DOHH2 (cell line): ENCODE measurements at regions not wholly inside any gene's neighbourhood (a gene's known extent, or its start where the extent isn't known, plus 50 kb on each side); places are given as distances from the start of the nearest gene placed in this dataset.

ENCODE experiments used
- H3F3A ChIP-seq: fragments of 200-600 bp; sonication (generic), shearing (Covaris generic); 2 replicates; pipeline ENCODE4 v1.6.0; 2016; ENCODE audit warnings: antibody characterized with exemption, mild to moderate bottlenecking; ENCODE audit not compliant: control insufficient read depth, insufficient read depth
- H3K27ac ChIP-seq: fragments of 200-600 bp; sonication (generic); 2 replicates; pipeline ENCODE4 v1.5.1; 2014; ENCODE audit warnings: low read depth, mild to moderate bottlenecking, low read length, moderate library complexity
- H3K27me3 ChIP-seq: fragments of 200-600 bp; sonication (generic); 2 replicates; pipeline ENCODE4 v1.6.1; 2014; ENCODE audit warnings: mild to moderate bottlenecking, low read length, mixed read lengths; ENCODE audit not compliant: control insufficient read depth
- H3K36me3 ChIP-seq: fragments of 200-600 bp; sonication (generic); 2 replicates; pipeline ENCODE4 v1.6.1; 2014; ENCODE audit warnings: mild to moderate bottlenecking, low read length, moderate library complexity, mixed read lengths; ENCODE audit not compliant: control insufficient read depth
- H3K4me1 ChIP-seq: fragments of 200-600 bp; sonication (generic); 2 replicates; pipeline ENCODE4 v1.6.1; 2014; ENCODE audit warnings: mild to moderate bottlenecking, low read length, mixed read lengths; ENCODE audit not compliant: control insufficient read depth
- H3K4me2 ChIP-seq: fragments of 200-600 bp; sonication (generic); 2 replicates; pipeline ENCODE4 v1.6.0; 2014; ENCODE audit warnings: mild to moderate bottlenecking, low read length, moderate library complexity
- H3K4me3 ChIP-seq: fragments of 200-600 bp; sonication (generic); 2 replicates; pipeline ENCODE4 v1.5.1; 2014; ENCODE audit warnings: mild to moderate bottlenecking, low read length, mixed read lengths
- H3K79me2 ChIP-seq: fragments of 200-600 bp; sonication (generic); 2 replicates; pipeline ENCODE4 v1.6.1; 2014; ENCODE audit warnings: mild to moderate bottlenecking, low read length, mixed read lengths; ENCODE audit not compliant: control insufficient read depth
- H3K9me2 ChIP-seq: fragments of 200-600 bp; sonication (generic); replicated peaks from 2 replicates; pipeline ENCODE4 v1.6.1; 2014; ENCODE audit warnings: mild to moderate bottlenecking, low read length, mixed read lengths; ENCODE audit not compliant: control insufficient read depth
- H3K9me3 ChIP-seq: fragments of 200-600 bp; sonication (generic); 2 replicates; pipeline ENCODE4 v1.6.1; 2014; ENCODE audit warnings: antibody characterized with exemption, low read length, mixed read lengths; ENCODE audit not compliant: control insufficient read depth, insufficient read depth
- H4K20me1 ChIP-seq: fragments of 200-600 bp; sonication (generic); 2 replicates; pipeline ENCODE4 v1.6.0; 2014; ENCODE audit warnings: low read depth, mild to moderate bottlenecking, antibody characterized with exemption, low read length, moderate library complexity; ENCODE audit not compliant: control insufficient read depth, insufficient read depth
- EZH2phosphoT487 ChIP-seq: fragments of 200-600 bp; sonication (generic); IDR thresholded peaks from 2 replicates; pipeline ENCODE4 v1.6.1; 2017; ENCODE audit warnings: borderline replicate concordance, mild to moderate bottlenecking, antibody characterized with exemption, low read length, moderate library complexity, mixed read lengths
- TF ChIP-seq, protein P1 (sequence below): fragments of 200-600 bp; sonication (generic); IDR thresholded peaks from one replicate; pipeline ENCODE4 v1.5.1; 2014; ENCODE audit warnings: antibody characterized with exemption, mild to moderate bottlenecking, low read depth, low read length; ENCODE audit not compliant: poor library complexity, severe bottlenecking

DNA sequence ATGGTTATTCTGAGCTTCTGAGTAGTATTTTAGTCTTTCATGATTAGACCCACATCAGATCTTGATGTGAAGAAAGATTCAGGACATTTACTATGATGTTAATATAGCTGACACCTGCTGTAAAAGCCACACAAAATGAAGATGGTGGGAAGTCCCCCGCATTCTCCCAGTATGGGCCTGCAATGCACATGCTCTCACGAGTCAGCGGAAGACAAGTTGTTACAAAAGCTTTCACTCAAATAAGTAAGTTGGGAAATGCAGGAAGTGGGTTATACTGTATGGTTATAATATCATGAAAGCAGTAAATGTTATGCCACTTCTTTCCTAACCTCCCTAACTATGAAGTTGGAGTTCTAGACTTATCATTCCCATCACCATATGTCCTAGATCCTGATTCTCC is 171.9 kb downstream of the KLF5 start:
- TF ChIP-seq EZH2phosphoT487: no peak
- TF ChIP-seq, protein P1, sequence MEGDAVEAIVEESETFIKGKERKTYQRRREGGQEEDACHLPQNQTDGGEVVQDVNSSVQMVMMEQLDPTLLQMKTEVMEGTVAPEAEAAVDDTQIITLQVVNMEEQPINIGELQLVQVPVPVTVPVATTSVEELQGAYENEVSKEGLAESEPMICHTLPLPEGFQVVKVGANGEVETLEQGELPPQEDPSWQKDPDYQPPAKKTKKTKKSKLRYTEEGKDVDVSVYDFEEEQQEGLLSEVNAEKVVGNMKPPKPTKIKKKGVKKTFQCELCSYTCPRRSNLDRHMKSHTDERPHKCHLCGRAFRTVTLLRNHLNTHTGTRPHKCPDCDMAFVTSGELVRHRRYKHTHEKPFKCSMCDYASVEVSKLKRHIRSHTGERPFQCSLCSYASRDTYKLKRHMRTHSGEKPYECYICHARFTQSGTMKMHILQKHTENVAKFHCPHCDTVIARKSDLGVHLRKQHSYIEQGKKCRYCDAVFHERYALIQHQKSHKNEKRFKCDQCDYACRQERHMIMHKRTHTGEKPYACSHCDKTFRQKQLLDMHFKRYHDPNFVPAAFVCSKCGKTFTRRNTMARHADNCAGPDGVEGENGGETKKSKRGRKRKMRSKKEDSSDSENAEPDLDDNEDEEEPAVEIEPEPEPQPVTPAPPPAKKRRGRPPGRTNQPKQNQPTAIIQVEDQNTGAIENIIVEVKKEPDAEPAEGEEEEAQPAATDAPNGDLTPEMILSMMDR: no peak
- Histone ChIP-seq H3K27ac (no peak overlapping the region), H3K79me2 (no peaks in the 10 kb centered on the region), H3K4me3 (no peak overlapping the region), H4K20me1 (no peaks in the 10 kb centered on the region), H3K4me1 (no peaks in the 10 kb centered on the region), H3K9me3 (no peaks in the 10 kb centered on the region), H3F3A (no peaks in the 10 kb centered on the region), H3K4me2 (no peak overlapping the region), H3K27me3 (no peaks in the 10 kb centered on the region), H3K36me3 (no peaks in the 10 kb centered on the region), H3K9me2 (no peaks in the 10 kb centered on the region; the same call in 1 of the 2 replicates)

DNA sequence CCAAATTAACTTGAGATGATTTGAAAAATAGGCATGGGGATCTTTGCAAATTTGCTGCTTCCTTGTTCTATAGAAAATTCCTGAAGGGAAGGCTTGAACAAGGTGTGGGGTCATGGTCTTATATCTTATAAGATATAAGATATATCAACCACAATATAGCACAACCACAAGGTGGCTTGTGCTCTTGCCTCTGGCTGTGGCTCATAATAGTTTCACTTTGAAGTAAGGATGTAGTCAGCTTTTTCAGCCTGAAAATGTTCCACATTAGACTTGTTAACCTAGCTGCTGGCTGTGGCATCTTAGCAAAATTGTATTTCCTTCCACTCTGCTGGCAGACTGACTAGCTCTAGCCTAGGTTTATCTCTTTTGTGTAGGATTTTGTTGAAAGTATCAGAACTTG is 169.7 kb downstream of the KLF5 start:
- H3K4me1 ChIP-seq: no peaks in the 10 kb centered on the region
- no peaks in the 10 kb centered on the region for H3K27me3 ChIP-seq
- no peak overlapping the region for H3K27ac ChIP-seq
- no peaks in the 10 kb centered on the region for H3F3A ChIP-seq
- no peaks in the 10 kb centered on the region for H3K79me2 ChIP-seq
- TF ChIP-seq, protein P1: no peak
- TF ChIP-seq EZH2phosphoT487: no peak
- H3K36me3 ChIP-seq: no peaks in the 10 kb centered on the region
- H3K9me3 ChIP-seq: no peaks in the 10 kb centered on the region
- H3K4me3 ChIP-seq: no peak overlapping the region
- no peaks in the 10 kb centered on the region; the same call in 1 of the 2 replicates for H3K9me2 ChIP-seq
- no peak overlapping the region for H3K4me2 ChIP-seq
- no peaks in the 10 kb centered on the region for H4K20me1 ChIP-seq

DNA sequence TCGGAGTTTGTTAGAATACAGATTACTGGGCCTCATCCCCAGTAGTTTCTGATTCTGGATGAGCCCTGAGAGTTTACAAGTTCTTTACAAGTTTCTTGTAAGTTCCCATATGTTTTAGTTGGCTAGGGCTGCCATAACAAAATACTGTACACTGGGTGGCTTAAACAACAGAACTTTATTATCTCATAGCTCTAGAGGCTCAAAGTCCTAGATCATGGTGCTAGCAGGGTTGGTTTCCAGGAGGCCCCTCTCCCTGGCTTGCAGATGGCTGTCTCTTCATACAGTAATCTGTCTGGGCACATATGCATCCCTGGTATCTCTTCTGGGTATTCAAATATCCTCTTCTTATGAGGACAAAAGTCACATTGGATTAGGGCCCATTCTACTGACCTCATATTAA is 167.2 kb downstream of the KLF5 start:
- TF ChIP-seq, protein P1: no peak
- no peak for TF ChIP-seq EZH2phosphoT487
- Histone ChIP-seq H3K4me2 (no peak overlapping the region), H3K27ac (no peak overlapping the region)

DNA sequence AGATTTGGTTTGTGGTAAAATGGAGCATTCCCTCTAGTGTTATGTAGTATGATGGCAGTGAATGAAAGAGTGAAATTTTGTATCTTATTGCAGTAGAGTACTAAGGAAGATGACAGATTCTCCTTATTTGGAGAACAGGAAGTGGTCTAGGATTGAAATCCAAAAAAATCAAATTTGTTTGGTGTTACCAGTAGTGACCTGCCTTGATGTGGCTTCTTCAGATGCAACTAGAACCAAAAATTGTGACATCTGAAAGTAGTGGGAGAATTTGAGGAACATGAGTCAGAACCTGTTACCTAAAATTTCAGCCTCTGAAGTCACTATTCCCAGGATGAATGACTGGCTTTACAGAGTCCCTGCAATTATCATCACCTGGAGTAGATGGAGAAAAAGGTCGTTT is 165.9 kb downstream of the KLF5 start:
- H3K79me2 ChIP-seq: no peaks in the 10 kb centered on the region
- no peak overlapping the region for H3K27ac ChIP-seq
- no peaks in the 10 kb centered on the region for H3K27me3 ChIP-seq
- no peaks in the 10 kb centered on the region for H3K4me1 ChIP-seq
- no peaks in the 10 kb centered on the region for H3K36me3 ChIP-seq
- no peak for TF ChIP-seq EZH2phosphoT487
- TF ChIP-seq, protein P1: no peak
- H3K4me3 ChIP-seq: no peak overlapping the region
- H3F3A ChIP-seq: no peaks in the 10 kb centered on the region
- no peaks in the 10 kb centered on the region for H3K9me2 ChIP-seq
- H3K4me2 ChIP-seq: no peak overlapping the region
- H4K20me1 ChIP-seq: no peaks in the 10 kb centered on the region
- no peaks in the 10 kb centered on the region for H3K9me3 ChIP-seq

More for the DNA sequence above, 167.2 kb downstream of the KLF5 start:
- Histone ChIP-seq H3K79me2 (no peaks in the 10 kb centered on the region), H3K36me3 (no peaks in the 10 kb centered on the region), H3K27me3 (no peaks in the 10 kb centered on the region), H3F3A (no peaks in the 10 kb centered on the region), H3K4me3 (no peak overlapping the region), H3K4me1 (no peaks in the 10 kb centered on the region), H4K20me1 (no peaks in the 10 kb centered on the region), H3K9me3 (no peaks in the 10 kb centered on the region), H3K9me2 (no peaks in the 10 kb centered on the region; the same call in 1 of the 2 replicates)
